ENCODE measurements at regions not wholly inside any gene's neighbourhood (a gene's known extent, or its start where the extent isn't known, plus 50 kb on each side); places are given as distances from the start of the nearest gene placed in this dataset.

DNA sequence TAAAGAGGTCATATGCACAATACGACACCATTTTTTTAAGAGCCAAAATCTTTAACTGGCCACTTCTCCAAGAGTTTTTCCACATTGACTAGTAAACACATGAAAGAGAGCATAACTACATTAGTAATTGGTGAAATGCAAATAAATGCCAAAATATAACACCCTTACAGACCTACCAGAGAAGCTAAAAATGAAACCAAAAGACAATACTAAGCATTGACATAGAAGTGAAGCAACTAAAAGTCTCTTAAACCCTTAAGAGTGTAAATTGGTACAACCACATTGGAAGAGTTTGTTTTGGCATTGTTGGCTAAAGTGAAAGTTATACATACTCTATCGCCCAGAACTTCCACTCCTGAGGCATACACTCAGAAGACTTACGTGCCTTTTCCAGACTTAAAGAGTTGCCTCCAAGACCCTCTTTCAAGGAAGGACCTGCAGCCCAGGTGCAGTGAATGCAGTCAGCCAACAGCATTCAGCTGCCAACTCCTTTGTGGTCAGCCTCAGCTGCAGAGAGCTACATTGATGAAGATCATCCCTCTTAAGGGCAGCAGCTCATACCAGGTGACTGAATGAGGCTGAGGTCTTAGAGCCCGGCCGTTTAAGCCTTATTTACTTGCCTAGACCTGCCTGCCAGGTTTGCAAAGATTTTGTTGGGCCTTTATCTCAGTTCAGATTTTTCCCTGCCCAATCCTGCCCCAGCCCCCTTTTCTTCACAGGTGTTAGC lies 839.1 kb upstream of the ADGRL2 start:
- TF ChIP-seq, protein P1, sequence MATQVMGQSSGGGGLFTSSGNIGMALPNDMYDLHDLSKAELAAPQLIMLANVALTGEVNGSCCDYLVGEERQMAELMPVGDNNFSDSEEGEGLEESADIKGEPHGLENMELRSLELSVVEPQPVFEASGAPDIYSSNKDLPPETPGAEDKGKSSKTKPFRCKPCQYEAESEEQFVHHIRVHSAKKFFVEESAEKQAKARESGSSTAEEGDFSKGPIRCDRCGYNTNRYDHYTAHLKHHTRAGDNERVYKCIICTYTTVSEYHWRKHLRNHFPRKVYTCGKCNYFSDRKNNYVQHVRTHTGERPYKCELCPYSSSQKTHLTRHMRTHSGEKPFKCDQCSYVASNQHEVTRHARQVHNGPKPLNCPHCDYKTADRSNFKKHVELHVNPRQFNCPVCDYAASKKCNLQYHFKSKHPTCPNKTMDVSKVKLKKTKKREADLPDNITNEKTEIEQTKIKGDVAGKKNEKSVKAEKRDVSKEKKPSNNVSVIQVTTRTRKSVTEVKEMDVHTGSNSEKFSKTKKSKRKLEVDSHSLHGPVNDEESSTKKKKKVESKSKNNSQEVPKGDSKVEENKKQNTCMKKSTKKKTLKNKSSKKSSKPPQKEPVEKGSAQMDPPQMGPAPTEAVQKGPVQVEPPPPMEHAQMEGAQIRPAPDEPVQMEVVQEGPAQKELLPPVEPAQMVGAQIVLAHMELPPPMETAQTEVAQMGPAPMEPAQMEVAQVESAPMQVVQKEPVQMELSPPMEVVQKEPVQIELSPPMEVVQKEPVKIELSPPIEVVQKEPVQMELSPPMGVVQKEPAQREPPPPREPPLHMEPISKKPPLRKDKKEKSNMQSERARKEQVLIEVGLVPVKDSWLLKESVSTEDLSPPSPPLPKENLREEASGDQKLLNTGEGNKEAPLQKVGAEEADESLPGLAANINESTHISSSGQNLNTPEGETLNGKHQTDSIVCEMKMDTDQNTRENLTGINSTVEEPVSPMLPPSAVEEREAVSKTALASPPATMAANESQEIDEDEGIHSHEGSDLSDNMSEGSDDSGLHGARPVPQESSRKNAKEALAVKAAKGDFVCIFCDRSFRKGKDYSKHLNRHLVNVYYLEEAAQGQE (IDR thresholded peaks at IDR 0.05; ENCODE audit: low read depth): no peak
- TF ChIP-seq FOXM1 (IDR thresholded peaks at IDR 0.05; ENCODE audit: borderline replicate concordance, low read depth) (no peak), YY1 (IDR thresholded peaks at IDR 0.05; ENCODE audit: low read depth) (no peak), CEBPB (IDR thresholded peaks at IDR 0.05) (no peak), CREB1 (IDR thresholded peaks at IDR 0.05; ENCODE audit: low read depth) (no peak), TCF12 (IDR thresholded peaks at IDR 0.05; ENCODE audit: low read depth) (no peak), TEAD4 (IDR thresholded peaks at IDR 0.05) (no peak), TAF1 (IDR thresholded peaks at IDR 0.05; ENCODE audit: low read depth) (no peak), RAD21 (IDR thresholded peaks at IDR 0.05; ENCODE audit: low read depth) (no peak), NFIC (IDR thresholded peaks at IDR 0.05) (no peak), EP300 (IDR thresholded peaks at IDR 0.05; ENCODE audit: borderline replicate concordance) (no peak)
- TF ChIP-seq, protein P2, sequence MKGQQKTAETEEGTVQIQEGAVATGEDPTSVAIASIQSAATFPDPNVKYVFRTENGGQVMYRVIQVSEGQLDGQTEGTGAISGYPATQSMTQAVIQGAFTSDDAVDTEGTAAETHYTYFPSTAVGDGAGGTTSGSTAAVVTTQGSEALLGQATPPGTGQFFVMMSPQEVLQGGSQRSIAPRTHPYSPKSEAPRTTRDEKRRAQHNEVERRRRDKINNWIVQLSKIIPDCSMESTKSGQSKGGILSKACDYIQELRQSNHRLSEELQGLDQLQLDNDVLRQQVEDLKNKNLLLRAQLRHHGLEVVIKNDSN (IDR thresholded peaks at IDR 0.05): no peak
- TF ChIP-seq, protein P3, sequence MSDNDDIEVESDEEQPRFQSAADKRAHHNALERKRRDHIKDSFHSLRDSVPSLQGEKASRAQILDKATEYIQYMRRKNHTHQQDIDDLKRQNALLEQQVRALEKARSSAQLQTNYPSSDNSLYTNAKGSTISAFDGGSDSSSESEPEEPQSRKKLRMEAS (IDR thresholded peaks at IDR 0.05): no peak
